Activated CD8-positive, alpha-beta T cell treated with anti-CD3 and anti-CD28 coated beads for 36 hours (primary cell): ENCODE measurements at regions not wholly inside any gene's neighbourhood (a gene's known extent, or its start where the extent isn't known, plus 50 kb on each side); places are given as distances from the start of the nearest gene placed in this dataset.

Experiments used
- ATAC-seq: fragments of 200-7000 bp; cut with Tn5 transposase; one replicate; pipeline ENCODE4 v1.10.0; 2021; ENCODE audit warnings: mild to moderate bottlenecking, moderate library complexity
- CTCF ChIA-PET: fragments of 350-600 bp; sonication (Branson Sonifier 250); formaldehyde crosslinking; loops from one replicate; lab custom pipeline; 2021; ENCODE audit warnings: antibody characterized with exemption; lab: Charles Lee
- POLR2A ChIA-PET: fragments of 350-600 bp; sonication (Branson Sonifier 250); formaldehyde crosslinking; loops from one replicate; lab custom pipeline; 2021; ENCODE audit warnings: antibody characterized with exemption; lab: Charles Lee
- DNase-seq: peaks from one replicate; pipeline ENCODE4 v3.0.0-alpha.2; 2020
- H3K27ac Mint-ChIP-seq: one replicate; pipeline ENCODE4 v1.8.0; 2021; ENCODE audit warnings: mild to moderate bottlenecking, mixed read lengths
- H3K27me3 Mint-ChIP-seq: one replicate; pipeline ENCODE4 v1.8.0; 2021; ENCODE audit warnings: mixed read lengths
- H3K36me3 Mint-ChIP-seq: one replicate; pipeline ENCODE4 v1.8.0; 2021; ENCODE audit warnings: low read depth, mixed read lengths
- H3K4me1 Mint-ChIP-seq: one replicate; pipeline ENCODE4 v1.8.0; 2021; ENCODE audit warnings: low read depth, mixed read lengths
- H3K4me3 Mint-ChIP-seq: one replicate; pipeline ENCODE4 v1.8.0; 2021; ENCODE audit warnings: mild to moderate bottlenecking, moderate library complexity, mixed read lengths
- H3K9me3 Mint-ChIP-seq: one replicate; pipeline ENCODE4 v1.8.0; 2021; ENCODE audit warnings: mixed read lengths
- intact Hi-C: fragments of 100-400 bp; cut with micrococcal nuclease; formaldehyde crosslinking; loops from one replicate; pipeline ENCODE4 v1.10.0; 2022
- TF ChIP-seq, protein P1 (sequence below): fragments of 200-600 bp; IDR thresholded peaks from one replicate; pipeline ENCODE4 v1.8.0; 2022; ENCODE audit warnings: antibody characterized with exemption, mild to moderate bottlenecking

DNA sequence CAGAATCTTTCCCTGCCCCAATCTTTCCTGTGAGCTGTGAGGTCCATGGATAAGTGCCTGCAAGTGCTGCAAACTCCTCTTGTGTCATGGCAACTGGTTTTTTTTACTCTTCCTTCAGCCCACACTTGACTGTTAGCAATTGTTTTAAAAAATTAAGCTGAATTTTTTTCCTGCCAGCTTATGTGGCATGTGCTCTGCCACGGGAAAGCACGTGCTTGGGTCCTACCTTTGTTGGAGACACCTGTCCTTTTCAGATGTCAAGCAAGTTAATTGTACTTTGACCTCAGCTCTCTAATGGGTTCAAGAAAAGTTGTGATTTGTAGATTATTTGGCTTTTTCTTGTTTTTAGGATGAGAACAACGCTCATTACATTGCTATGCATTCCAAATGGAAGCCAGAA is 398.5 kb downstream of the NUF2 start:
- intact Hi-C loops: no loop called here
- CTCF ChIA-PET: no interaction called here
- ATAC-seq (no peak), DNase-seq (no peak)
- H3K27me3 Mint-ChIP-seq: no peaks in the 10 kb centered on the region
- H3K27ac Mint-ChIP-seq: no peak overlapping the region
- H3K4me1 Mint-ChIP-seq: no peaks in the 10 kb centered on the region
- H3K4me3 Mint-ChIP-seq: no peak overlapping the region
- POLR2A ChIA-PET: no interaction called here
- peaks cover 13% of the 10 kb centered on the region for H3K9me3 Mint-ChIP-seq
- TF ChIP-seq, protein P1, sequence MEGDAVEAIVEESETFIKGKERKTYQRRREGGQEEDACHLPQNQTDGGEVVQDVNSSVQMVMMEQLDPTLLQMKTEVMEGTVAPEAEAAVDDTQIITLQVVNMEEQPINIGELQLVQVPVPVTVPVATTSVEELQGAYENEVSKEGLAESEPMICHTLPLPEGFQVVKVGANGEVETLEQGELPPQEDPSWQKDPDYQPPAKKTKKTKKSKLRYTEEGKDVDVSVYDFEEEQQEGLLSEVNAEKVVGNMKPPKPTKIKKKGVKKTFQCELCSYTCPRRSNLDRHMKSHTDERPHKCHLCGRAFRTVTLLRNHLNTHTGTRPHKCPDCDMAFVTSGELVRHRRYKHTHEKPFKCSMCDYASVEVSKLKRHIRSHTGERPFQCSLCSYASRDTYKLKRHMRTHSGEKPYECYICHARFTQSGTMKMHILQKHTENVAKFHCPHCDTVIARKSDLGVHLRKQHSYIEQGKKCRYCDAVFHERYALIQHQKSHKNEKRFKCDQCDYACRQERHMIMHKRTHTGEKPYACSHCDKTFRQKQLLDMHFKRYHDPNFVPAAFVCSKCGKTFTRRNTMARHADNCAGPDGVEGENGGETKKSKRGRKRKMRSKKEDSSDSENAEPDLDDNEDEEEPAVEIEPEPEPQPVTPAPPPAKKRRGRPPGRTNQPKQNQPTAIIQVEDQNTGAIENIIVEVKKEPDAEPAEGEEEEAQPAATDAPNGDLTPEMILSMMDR: no peak
- H3K36me3 Mint-ChIP-seq: no peaks in the 10 kb centered on the region

- no peaks in the 10 kb centered on the region for H3K36me3 Mint-ChIP-seq
- POLR2A ChIA-PET: no interaction called here
- intact Hi-C loops: no loop called here
- H3K27ac Mint-ChIP-seq: no peak overlapping the region
- CTCF ChIA-PET: no interaction called here
- TF ChIP-seq, protein P1: no peak
- ATAC-seq: no peak
- H3K4me3 Mint-ChIP-seq: no peak overlapping the region
- no peak for DNase-seq
- no peaks in the 10 kb centered on the region for H3K4me1 Mint-ChIP-seq
- peaks cover 2% of the 10 kb centered on the region for H3K9me3 Mint-ChIP-seq
- no peaks in the 10 kb centered on the region for H3K27me3 Mint-ChIP-seq
These were observed 403.8 kb downstream of the NUF2 start for GRCh38 chr1:163725551-163725950.

GRCh38 chr1:163730411-163730821 is 408.7 kb downstream of the NUF2 start:
- CTCF ChIA-PET: no interaction called here
- no peaks in the 10 kb centered on the region for H3K27me3 Mint-ChIP-seq

DNA sequence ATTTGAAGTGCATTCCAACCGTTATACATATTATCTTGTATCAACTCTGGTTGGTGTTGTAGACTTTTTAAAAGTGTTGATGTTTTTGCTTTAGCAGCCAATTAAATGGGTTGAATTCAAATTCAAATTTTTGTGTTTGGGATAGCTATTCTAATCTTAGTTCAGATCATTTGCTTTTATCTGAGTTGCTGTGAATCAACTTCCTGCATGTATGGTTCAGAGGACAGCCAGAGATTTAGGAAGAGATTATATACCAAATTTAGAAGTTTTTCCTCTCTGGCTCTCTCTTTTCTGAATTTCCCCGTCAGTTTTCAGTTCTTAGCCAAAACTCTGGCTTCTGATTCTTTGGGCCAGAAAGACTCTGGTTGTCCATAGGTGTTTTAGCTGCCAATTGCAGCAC is 415.5 kb downstream of the NUF2 start:
- TF ChIP-seq, protein P1: no peak
- POLR2A ChIA-PET: no interaction called here
- H3K27ac Mint-ChIP-seq: no peak overlapping the region
- intact Hi-C loops: no loop called here
- ATAC-seq (no peak), DNase-seq (no peak)
- H3K36me3 Mint-ChIP-seq: no peaks in the 10 kb centered on the region
- H3K27me3 Mint-ChIP-seq: no peaks in the 10 kb centered on the region
- no peak overlapping the region for H3K4me3 Mint-ChIP-seq
- CTCF ChIA-PET: no interaction called here
- peaks cover 5% of the 10 kb centered on the region for H3K9me3 Mint-ChIP-seq
- H3K4me1 Mint-ChIP-seq: no peaks in the 10 kb centered on the region

More at GRCh38 chr1:163730411-163730821, 408.7 kb downstream of the NUF2 start:
- POLR2A ChIA-PET: no interaction called here
- TF ChIP-seq, protein P1: no peak
- Mint-ChIP-seq H3K36me3 (no peaks in the 10 kb centered on the region), H3K4me3 (no peak overlapping the region), H3K27ac (no peak overlapping the region), H3K4me1 (no peaks in the 10 kb centered on the region), H3K9me3 (peaks cover 2% of the 10 kb centered on the region)
- no peak for ATAC-seq
- intact Hi-C loops: no loop called here
- no peak for DNase-seq

DNA sequence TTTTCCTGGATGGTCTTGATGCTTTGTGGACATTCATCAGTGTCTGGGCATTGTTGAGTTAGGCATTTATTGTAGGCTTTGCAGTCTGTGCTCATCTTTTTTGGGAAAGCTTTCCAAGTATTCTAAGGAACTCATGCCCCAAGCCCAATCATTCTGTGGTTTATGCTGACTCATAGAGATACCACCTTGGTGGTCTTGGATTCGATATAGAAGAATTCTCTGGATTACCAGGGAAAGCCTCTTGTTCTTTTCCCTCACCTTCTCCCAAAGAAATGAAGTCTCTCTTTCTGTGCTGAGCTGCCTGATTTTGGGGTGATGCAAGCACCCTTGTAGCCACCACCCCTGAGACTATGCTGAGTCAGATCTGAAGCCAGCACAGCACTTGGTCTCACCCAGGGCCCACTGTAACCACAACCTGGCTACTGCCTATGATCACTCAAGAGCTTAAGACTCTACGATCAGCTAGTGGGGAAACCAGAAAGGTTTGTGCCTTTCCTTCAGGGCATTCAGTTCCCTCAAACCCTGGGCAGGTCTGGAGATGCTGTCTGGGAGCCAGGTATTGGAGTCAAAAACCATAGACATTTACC is 422.6 kb downstream of the NUF2 start:
- no peaks in the 10 kb centered on the region for H3K36me3 Mint-ChIP-seq
- DNase-seq (no peak), ATAC-seq (no peak)
- no peak overlapping the region for H3K27ac Mint-ChIP-seq
- intact Hi-C loops: no loop called here
- TF ChIP-seq, protein P1: no peak
- ChIA-PET POLR2A (no interaction called here), CTCF (no interaction called here)
- no peak overlapping the region for H3K4me3 Mint-ChIP-seq
- no peaks in the 10 kb centered on the region for H3K4me1 Mint-ChIP-seq
- peaks cover 15% of the 10 kb centered on the region for H3K9me3 Mint-ChIP-seq
- no peaks in the 10 kb centered on the region for H3K27me3 Mint-ChIP-seq
